ENCODE measurements at regions not wholly inside any gene's neighbourhood (a gene's known extent, or its start where the extent isn't known, plus 50 kb on each side); places are given as distances from the start of the nearest gene placed in this dataset.

GRCh38 chr21:16811011-16811410 lies 701.8 kb upstream of the CXADR start:
- FAIRE-seq (no peak), DNase-seq (ENCODE audit: insufficient read length, low spot score) (no peak)
- no peak for TF ChIP-seq POU2F2 (IDR thresholded peaks at IDR 0.05; ENCODE audit: low read depth, low read length)
- no peak for TF ChIP-seq POLR2AphosphoS5 (IDR thresholded peaks at IDR 0.05; ENCODE audit: low read depth, low read length)
- no peak for TF ChIP-seq TAF1 (IDR thresholded peaks at IDR 0.05; ENCODE audit: low read depth, low read length)
- TF ChIP-seq POLR2A (IDR thresholded peaks at IDR 0.05; ENCODE audit: low read depth, low read length) = no peak
- TF ChIP-seq PAX5 (IDR thresholded peaks at IDR 0.05; ENCODE audit: insufficient read depth, low read length, severe bottlenecking) = no peak
- no peak for TF ChIP-seq SPI1 (IDR thresholded peaks at IDR 0.05; ENCODE audit: low read depth, low read length)

GRCh38 chr21:16811970-16812369 lies 700.9 kb upstream of the CXADR start:
- FAIRE-seq (no peak), DNase-seq (ENCODE audit: insufficient read length, low spot score) (no peak)
- TF ChIP-seq TAF1 (IDR thresholded peaks at IDR 0.05; ENCODE audit: low read depth, low read length) (no peak), POU2F2 (IDR thresholded peaks at IDR 0.05; ENCODE audit: low read depth, low read length) (no peak), POLR2AphosphoS5 (IDR thresholded peaks at IDR 0.05; ENCODE audit: low read depth, low read length) (no peak), PAX5 (IDR thresholded peaks at IDR 0.05; ENCODE audit: insufficient read depth, low read length, severe bottlenecking) (no peak), POLR2A (IDR thresholded peaks at IDR 0.05; ENCODE audit: low read depth, low read length) (no peak), SPI1 (IDR thresholded peaks at IDR 0.05; ENCODE audit: low read depth, low read length) (no peak)

- DNase-seq (ENCODE audit: insufficient read length, low spot score) = no peak
- TF ChIP-seq PAX5 (IDR thresholded peaks at IDR 0.05; ENCODE audit: insufficient read depth, low read length, severe bottlenecking) (no peak), SPI1 (IDR thresholded peaks at IDR 0.05; ENCODE audit: low read depth, low read length) (no peak), POLR2AphosphoS5 (IDR thresholded peaks at IDR 0.05; ENCODE audit: low read depth, low read length) (no peak), POU2F2 (IDR thresholded peaks at IDR 0.05; ENCODE audit: low read depth, low read length) (no peak), TAF1 (IDR thresholded peaks at IDR 0.05; ENCODE audit: low read depth, low read length) (no peak), POLR2A (IDR thresholded peaks at IDR 0.05; ENCODE audit: low read depth, low read length) (no peak)
- no peak for FAIRE-seq
Measured at GRCh38 chr21:16815243-16815642, 697.6 kb upstream of the CXADR start.

DNA sequence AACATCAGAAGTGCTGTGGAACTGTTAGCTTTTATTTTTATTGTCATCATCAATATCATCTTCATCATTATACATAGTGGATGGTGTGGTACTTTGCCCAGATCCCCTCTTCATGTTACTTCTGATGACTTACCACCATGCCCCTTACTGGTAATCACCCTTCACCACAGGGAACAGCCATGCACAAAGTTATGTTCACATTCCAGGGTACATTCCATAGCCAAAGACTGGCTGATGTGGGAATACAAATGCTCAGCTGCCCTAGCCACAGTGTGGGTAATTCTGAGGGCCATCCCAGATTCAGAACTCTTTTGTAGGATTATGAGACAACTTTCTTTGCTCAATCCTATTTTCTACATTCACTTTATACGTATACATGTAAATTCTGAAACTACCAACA lies 691.3 kb upstream of the CXADR start:
- DNase-seq (ENCODE audit: insufficient read length, low spot score) = no peak
- no peak for FAIRE-seq
- TF ChIP-seq POU2F2 (IDR thresholded peaks at IDR 0.05; ENCODE audit: low read depth, low read length) = no peak
- no peak for TF ChIP-seq SPI1 (IDR thresholded peaks at IDR 0.05; ENCODE audit: low read depth, low read length)
- no peak for TF ChIP-seq PAX5 (IDR thresholded peaks at IDR 0.05; ENCODE audit: insufficient read depth, low read length, severe bottlenecking)
- TF ChIP-seq TAF1 (IDR thresholded peaks at IDR 0.05; ENCODE audit: low read depth, low read length) = no peak
- no peak for TF ChIP-seq POLR2AphosphoS5 (IDR thresholded peaks at IDR 0.05; ENCODE audit: low read depth, low read length)
- TF ChIP-seq POLR2A (IDR thresholded peaks at IDR 0.05; ENCODE audit: low read depth, low read length) = no peak

DNA sequence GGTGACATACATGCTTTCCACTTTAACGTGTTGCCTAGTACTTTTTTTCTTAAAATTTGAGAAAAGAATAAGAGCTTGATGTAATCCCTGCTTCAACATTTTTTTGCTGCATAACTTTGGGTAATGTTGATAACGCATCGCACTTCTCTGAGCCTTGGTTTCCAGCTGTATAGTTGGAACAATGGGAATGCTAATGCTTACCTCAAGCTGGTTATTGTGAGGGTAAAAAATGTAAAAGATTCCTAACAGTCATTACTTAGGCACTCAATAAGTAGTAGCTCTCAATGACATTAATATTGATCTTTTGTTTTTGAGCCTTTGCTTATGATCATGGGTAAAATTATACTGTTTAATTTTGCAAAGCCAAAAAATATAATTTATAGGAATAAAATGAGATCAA lies 683.3 kb upstream of the CXADR start:
- no peak for FAIRE-seq
- TF ChIP-seq PAX5 (IDR thresholded peaks at IDR 0.05; ENCODE audit: insufficient read depth, low read length, severe bottlenecking) (no peak), POLR2A (IDR thresholded peaks at IDR 0.05; ENCODE audit: low read depth, low read length) (no peak), SPI1 (IDR thresholded peaks at IDR 0.05; ENCODE audit: low read depth, low read length) (no peak), POU2F2 (IDR thresholded peaks at IDR 0.05; ENCODE audit: low read depth, low read length) (no peak), TAF1 (IDR thresholded peaks at IDR 0.05; ENCODE audit: low read depth, low read length) (no peak), POLR2AphosphoS5 (IDR thresholded peaks at IDR 0.05; ENCODE audit: low read depth, low read length) (no peak)
- DNase-seq (ENCODE audit: insufficient read length, low spot score) = no peak

GRCh38 chr21:16832791-16833190 lies 680.1 kb upstream of the CXADR start:
- FAIRE-seq (no peak), DNase-seq (ENCODE audit: insufficient read length, low spot score) (no peak)
- no peak for TF ChIP-seq POLR2AphosphoS5 (IDR thresholded peaks at IDR 0.05; ENCODE audit: low read depth, low read length)
- TF ChIP-seq POLR2A (IDR thresholded peaks at IDR 0.05; ENCODE audit: low read depth, low read length) = no peak
- no peak for TF ChIP-seq SPI1 (IDR thresholded peaks at IDR 0.05; ENCODE audit: low read depth, low read length)
- no peak for TF ChIP-seq TAF1 (IDR thresholded peaks at IDR 0.05; ENCODE audit: low read depth, low read length)
- TF ChIP-seq PAX5 (IDR thresholded peaks at IDR 0.05; ENCODE audit: insufficient read depth, low read length, severe bottlenecking) = no peak

GRCh38 chr21:16834791-16835190 lies 678.1 kb upstream of the CXADR start:
- FAIRE-seq (no peak), DNase-seq (ENCODE audit: insufficient read length, low spot score) (no peak)
- TF ChIP-seq PAX5 (IDR thresholded peaks at IDR 0.05; ENCODE audit: insufficient read depth, low read length, severe bottlenecking) (no peak), TAF1 (IDR thresholded peaks at IDR 0.05; ENCODE audit: low read depth, low read length) (no peak), POU2F2 (IDR thresholded peaks at IDR 0.05; ENCODE audit: low read depth, low read length) (no peak), POLR2AphosphoS5 (IDR thresholded peaks at IDR 0.05; ENCODE audit: low read depth, low read length) (no peak), POLR2A (IDR thresholded peaks at IDR 0.05; ENCODE audit: low read depth, low read length) (no peak), SPI1 (IDR thresholded peaks at IDR 0.05; ENCODE audit: low read depth, low read length) (no peak)

GRCh38 chr21:16837321-16837720 lies 675.5 kb upstream of the CXADR start:
- no peak for DNase-seq (ENCODE audit: insufficient read length, low spot score)
- TF ChIP-seq POU2F2 (IDR thresholded peaks at IDR 0.05; ENCODE audit: low read depth, low read length) (no peak), POLR2AphosphoS5 (IDR thresholded peaks at IDR 0.05; ENCODE audit: low read depth, low read length) (no peak), TAF1 (IDR thresholded peaks at IDR 0.05; ENCODE audit: low read depth, low read length) (no peak), SPI1 (IDR thresholded peaks at IDR 0.05; ENCODE audit: low read depth, low read length) (no peak), POLR2A (IDR thresholded peaks at IDR 0.05; ENCODE audit: low read depth, low read length) (no peak), PAX5 (IDR thresholded peaks at IDR 0.05; ENCODE audit: insufficient read depth, low read length, severe bottlenecking) (no peak)
- FAIRE-seq = no peak

- TF ChIP-seq POLR2AphosphoS5 (IDR thresholded peaks at IDR 0.05; ENCODE audit: low read depth, low read length) (no peak), TAF1 (IDR thresholded peaks at IDR 0.05; ENCODE audit: low read depth, low read length) (no peak), SPI1 (IDR thresholded peaks at IDR 0.05; ENCODE audit: low read depth, low read length) (no peak), POU2F2 (IDR thresholded peaks at IDR 0.05; ENCODE audit: low read depth, low read length) (no peak), PAX5 (IDR thresholded peaks at IDR 0.05; ENCODE audit: insufficient read depth, low read length, severe bottlenecking) (no peak), POLR2A (IDR thresholded peaks at IDR 0.05; ENCODE audit: low read depth, low read length) (no peak)
- FAIRE-seq = no peak
- no peak for DNase-seq (ENCODE audit: insufficient read length, low spot score)
Measured at GRCh38 chr21:16837721-16838120, 675.1 kb upstream of the CXADR start.

DNA sequence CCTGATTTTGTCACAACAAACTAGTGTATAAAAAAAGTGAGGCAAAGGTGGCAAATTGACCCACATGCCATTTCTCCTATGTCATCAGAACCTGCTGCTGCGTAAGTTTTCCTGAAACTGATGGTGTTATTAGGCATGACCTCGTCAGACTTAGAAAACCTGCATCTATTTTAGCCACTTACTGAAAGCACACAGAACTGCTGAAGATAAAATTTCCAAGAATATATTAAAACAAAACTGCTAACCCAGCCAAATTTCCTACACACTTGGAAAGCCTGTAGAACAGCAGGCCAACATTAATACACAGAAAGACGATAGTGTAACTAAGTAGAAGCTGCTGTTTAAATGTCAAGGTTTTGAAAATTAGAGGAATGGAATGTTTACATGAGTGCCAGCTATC lies 674.5 kb upstream of the CXADR start:
- no peak for DNase-seq (ENCODE audit: insufficient read length, low spot score)
- TF ChIP-seq POU2F2 (IDR thresholded peaks at IDR 0.05; ENCODE audit: low read depth, low read length) (no peak), POLR2A (IDR thresholded peaks at IDR 0.05; ENCODE audit: low read depth, low read length) (no peak), PAX5 (IDR thresholded peaks at IDR 0.05; ENCODE audit: insufficient read depth, low read length, severe bottlenecking) (no peak), SPI1 (IDR thresholded peaks at IDR 0.05; ENCODE audit: low read depth, low read length) (no peak)
- no peak for FAIRE-seq
